ENCODE measurements at regions not wholly inside any gene's neighbourhood (a gene's known extent, or its start where the extent isn't known, plus 50 kb on each side); places are given as distances from the start of the nearest gene placed in this dataset.

- Histone ChIP-seq H3K27me3 (replicated peaks in 2 of 5; ENCODE audit: control insufficient read depth in 4 of 5, insufficient read depth in 5 of 5, low read length in 4 of 5) (no peaks in the 10 kb centered on the region), H3K4me1 (ENCODE audit: control extremely low read depth in 1 of 4, control insufficient read depth in 4 of 4, insufficient read depth in 4 of 4, low read length in 3 of 4) (no peaks in the 10 kb centered on the region), H3K4me3 (ENCODE audit: control insufficient read depth in 1 of 7, extremely low read depth in 1 of 7, insufficient read depth in 4 of 7, low read depth in 2 of 7, low read length in 6 of 7) (no peak overlapping the region), H3K36me3 (ENCODE audit: control insufficient read depth in 4 of 4, insufficient read depth in 4 of 4, low read length in 3 of 4) (no peaks in the 10 kb centered on the region), H3K27ac (ENCODE audit: insufficient read depth in 1 of 2, low read depth in 1 of 2, low read length in 2 of 2, poor library complexity in 1 of 2, severe bottlenecking in 2 of 2) (no peak overlapping the region), H3K9me3 (ENCODE audit: control extremely low read depth in 1 of 5, control insufficient read depth in 4 of 5, insufficient read depth in 2 of 5, low read depth in 1 of 5, low read length in 4 of 5) (no peaks in the 10 kb centered on the region)
- WGBS (ENCODE audit: insufficient coverage) = 71% methylated on average over 8 of the region's 9 CpGs
- CTCF ChIA-PET = no interaction called here
- no peak for DNase-seq
- POLR2A ChIA-PET = no interaction called here
These were observed 550.9 kb upstream of the NDST4 start for GRCh38 chr4:115664285-115664684.

GRCh38 chr4:115660465-115660864 lies 547.0 kb upstream of the NDST4 start:
- WGBS (ENCODE audit: insufficient coverage) = 100% methylated on average over 1 of the region's 3 CpGs
- no peak overlapping the region for H3K27ac ChIP-seq (ENCODE audit: insufficient read depth in 1 of 2, low read depth in 1 of 2, low read length in 2 of 2, poor library complexity in 1 of 2, severe bottlenecking in 2 of 2)
- POLR2A ChIA-PET = no interaction called here
- no peaks in the 10 kb centered on the region for H3K36me3 ChIP-seq (ENCODE audit: control insufficient read depth in 4 of 4, insufficient read depth in 4 of 4, low read length in 3 of 4)
- DNase-seq = no peak
- no peak overlapping the region for H3K4me3 ChIP-seq (ENCODE audit: control insufficient read depth in 1 of 7, extremely low read depth in 1 of 7, insufficient read depth in 4 of 7, low read depth in 2 of 7, low read length in 6 of 7)
- H3K27me3 ChIP-seq (replicated peaks in 2 of 5; ENCODE audit: control insufficient read depth in 4 of 5, insufficient read depth in 5 of 5, low read length in 4 of 5) = no peaks in the 10 kb centered on the region
- CTCF ChIA-PET = no interaction called here
- H3K9me3 ChIP-seq (ENCODE audit: control extremely low read depth in 1 of 5, control insufficient read depth in 4 of 5, insufficient read depth in 2 of 5, low read depth in 1 of 5, low read length in 4 of 5) = no peaks in the 10 kb centered on the region
- H3K4me1 ChIP-seq (ENCODE audit: control extremely low read depth in 1 of 4, control insufficient read depth in 4 of 4, insufficient read depth in 4 of 4, low read length in 3 of 4) = no peaks in the 10 kb centered on the region

GRCh38 chr4:115657991-115658650 lies 544.7 kb upstream of the NDST4 start:
- Histone ChIP-seq H3K27ac (ENCODE audit: insufficient read depth in 1 of 2, low read depth in 1 of 2, low read length in 2 of 2, poor library complexity in 1 of 2, severe bottlenecking in 2 of 2) (no peak overlapping the region), H3K4me1 (ENCODE audit: control extremely low read depth in 1 of 4, control insufficient read depth in 4 of 4, insufficient read depth in 4 of 4, low read length in 3 of 4) (no peaks in the 10 kb centered on the region), H3K9me3 (ENCODE audit: control extremely low read depth in 1 of 5, control insufficient read depth in 4 of 5, insufficient read depth in 2 of 5, low read depth in 1 of 5, low read length in 4 of 5) (no peaks in the 10 kb centered on the region), H3K4me3 (ENCODE audit: control insufficient read depth in 1 of 7, extremely low read depth in 1 of 7, insufficient read depth in 4 of 7, low read depth in 2 of 7, low read length in 6 of 7) (no peak overlapping the region), H3K36me3 (ENCODE audit: control insufficient read depth in 4 of 4, insufficient read depth in 4 of 4, low read length in 3 of 4) (no peaks in the 10 kb centered on the region), H3K27me3 (replicated peaks in 2 of 5; ENCODE audit: control insufficient read depth in 4 of 5, insufficient read depth in 5 of 5, low read length in 4 of 5) (no peaks in the 10 kb centered on the region)
- 100% methylated on average over 4 of the region's 4 CpGs for WGBS (ENCODE audit: insufficient coverage)
- no peak for DNase-seq
- ChIA-PET CTCF (no interaction called here), POLR2A (no interaction called here)

GRCh38 chr4:115655626-115656025 lies 542.2 kb upstream of the NDST4 start:
- Histone ChIP-seq H3K36me3 (ENCODE audit: control insufficient read depth in 4 of 4, insufficient read depth in 4 of 4, low read length in 3 of 4) (no peaks in the 10 kb centered on the region), H3K27me3 (replicated peaks in 2 of 5; ENCODE audit: control insufficient read depth in 4 of 5, insufficient read depth in 5 of 5, low read length in 4 of 5) (no peaks in the 10 kb centered on the region), H3K4me3 (ENCODE audit: control insufficient read depth in 1 of 7, extremely low read depth in 1 of 7, insufficient read depth in 4 of 7, low read depth in 2 of 7, low read length in 6 of 7) (no peak overlapping the region), H3K27ac (ENCODE audit: insufficient read depth in 1 of 2, low read depth in 1 of 2, low read length in 2 of 2, poor library complexity in 1 of 2, severe bottlenecking in 2 of 2) (no peak overlapping the region), H3K4me1 (ENCODE audit: control extremely low read depth in 1 of 4, control insufficient read depth in 4 of 4, insufficient read depth in 4 of 4, low read length in 3 of 4) (no peaks in the 10 kb centered on the region), H3K9me3 (ENCODE audit: control extremely low read depth in 1 of 5, control insufficient read depth in 4 of 5, insufficient read depth in 2 of 5, low read depth in 1 of 5, low read length in 4 of 5) (peaks cover 0 to 3% (median 0%) of the 10 kb centered on the region in 5 experiments)
- no peak for DNase-seq
- CTCF ChIA-PET = no interaction called here
- POLR2A ChIA-PET = no interaction called here
- WGBS (ENCODE audit: insufficient coverage) = no CpG with 5 or more reads among the region's 1 CpG

- no peak for DNase-seq
- Histone ChIP-seq H3K36me3 (ENCODE audit: control insufficient read depth in 4 of 4, insufficient read depth in 4 of 4, low read length in 3 of 4) (no peaks in the 10 kb centered on the region), H3K27me3 (replicated peaks in 2 of 5; ENCODE audit: control insufficient read depth in 4 of 5, insufficient read depth in 5 of 5, low read length in 4 of 5) (no peaks in the 10 kb centered on the region), H3K4me1 (ENCODE audit: control extremely low read depth in 1 of 4, control insufficient read depth in 4 of 4, insufficient read depth in 4 of 4, low read length in 3 of 4) (no peaks in the 10 kb centered on the region), H3K27ac (ENCODE audit: insufficient read depth in 1 of 2, low read depth in 1 of 2, low read length in 2 of 2, poor library complexity in 1 of 2, severe bottlenecking in 2 of 2) (no peak overlapping the region), H3K9me3 (ENCODE audit: control extremely low read depth in 1 of 5, control insufficient read depth in 4 of 5, insufficient read depth in 2 of 5, low read depth in 1 of 5, low read length in 4 of 5) (peaks cover 0 to 3% (median 0%) of the 10 kb centered on the region in 5 experiments), H3K4me3 (ENCODE audit: control insufficient read depth in 1 of 7, extremely low read depth in 1 of 7, insufficient read depth in 4 of 7, low read depth in 2 of 7, low read length in 6 of 7) (no peak overlapping the region)
- POLR2A ChIA-PET = no interaction called here
- WGBS (ENCODE audit: insufficient coverage) = no CpG with 5 or more reads among the region's 1 CpG
- CTCF ChIA-PET = no interaction called here
These were observed 535.4 kb upstream of the NDST4 start for GRCh38 chr4:115648786-115649185.

GRCh38 chr4:115629270-115629669 lies 515.9 kb upstream of the NDST4 start:
- H3K9me3 ChIP-seq (ENCODE audit: control extremely low read depth in 1 of 5, control insufficient read depth in 4 of 5, insufficient read depth in 2 of 5, low read depth in 1 of 5, low read length in 4 of 5) = no peaks in the 10 kb centered on the region
- CTCF ChIA-PET = no interaction called here
- H3K4me1 ChIP-seq (ENCODE audit: control extremely low read depth in 1 of 4, control insufficient read depth in 4 of 4, insufficient read depth in 4 of 4, low read length in 3 of 4) = no peaks in the 10 kb centered on the region
- WGBS (ENCODE audit: insufficient coverage) = 100% methylated on average over 1 of the region's 3 CpGs
- no peak overlapping the region for H3K27ac ChIP-seq (ENCODE audit: insufficient read depth in 1 of 2, low read depth in 1 of 2, low read length in 2 of 2, poor library complexity in 1 of 2, severe bottlenecking in 2 of 2)
- H3K27me3 ChIP-seq (replicated peaks in 2 of 5; ENCODE audit: control insufficient read depth in 4 of 5, insufficient read depth in 5 of 5, low read length in 4 of 5) = no peaks in the 10 kb centered on the region
- H3K4me3 ChIP-seq (ENCODE audit: control insufficient read depth in 1 of 7, extremely low read depth in 1 of 7, insufficient read depth in 4 of 7, low read depth in 2 of 7, low read length in 6 of 7) = no peak overlapping the region
- no peaks in the 10 kb centered on the region for H3K36me3 ChIP-seq (ENCODE audit: control insufficient read depth in 4 of 4, insufficient read depth in 4 of 4, low read length in 3 of 4)
- POLR2A ChIA-PET = no interaction called here
- no peak for DNase-seq

GRCh38 chr4:115609631-115610030 lies 496.2 kb upstream of the NDST4 start:
- Histone ChIP-seq H3K9me3 (ENCODE audit: control extremely low read depth in 1 of 5, control insufficient read depth in 4 of 5, insufficient read depth in 2 of 5, low read depth in 1 of 5, low read length in 4 of 5) (no peaks in the 10 kb centered on the region), H3K4me1 (ENCODE audit: control extremely low read depth in 1 of 4, control insufficient read depth in 4 of 4, insufficient read depth in 4 of 4, low read length in 3 of 4) (no peaks in the 10 kb centered on the region), H3K27me3 (replicated peaks in 2 of 5; ENCODE audit: control insufficient read depth in 4 of 5, insufficient read depth in 5 of 5, low read length in 4 of 5) (no peaks in the 10 kb centered on the region), H3K27ac (ENCODE audit: insufficient read depth in 1 of 2, low read depth in 1 of 2, low read length in 2 of 2, poor library complexity in 1 of 2, severe bottlenecking in 2 of 2) (no peak overlapping the region), H3K4me3 (ENCODE audit: control insufficient read depth in 1 of 7, extremely low read depth in 1 of 7, insufficient read depth in 4 of 7, low read depth in 2 of 7, low read length in 6 of 7) (no peak overlapping the region), H3K36me3 (ENCODE audit: control insufficient read depth in 4 of 4, insufficient read depth in 4 of 4, low read length in 3 of 4) (no peaks in the 10 kb centered on the region)
- ChIA-PET POLR2A (no interaction called here), CTCF (no interaction called here)
- no peak for DNase-seq
- WGBS (ENCODE audit: insufficient coverage) = no CpG with 5 or more reads among the region's 2 CpGs

All from common myeloid progenitor, CD34-positive (primary cell).